ENCODE measurements at regions not wholly inside any gene's neighbourhood (a gene's known extent, or its start where the extent isn't known, plus 50 kb on each side); places are given as distances from the start of the nearest gene placed in this dataset.

- no peak for DNase-seq
Measured at GRCh38 chr14:71473843-71474242, 458.4 kb upstream of the RGS6 start.

- DNase-seq: no peak
Measured at GRCh38 chr14:71474301-71475265, 457.6 kb upstream of the RGS6 start.

GRCh38 chr14:71475916-71476315, 456.3 kb upstream of the RGS6 start:
- no peak for DNase-seq

GRCh38 chr14:71478542-71478941, 453.7 kb upstream of the RGS6 start:
- no peak for DNase-seq

- DNase-seq: no peak
Measured at GRCh38 chr14:71481021-71481654, 451.1 kb upstream of the RGS6 start.

- DNase-seq: no peak
Measured at GRCh38 chr14:71482671-71483070, 449.6 kb upstream of the RGS6 start.

- DNase-seq: no peak
Measured at GRCh38 chr14:71483154-71483553, 449.1 kb upstream of the RGS6 start.

- no peak for DNase-seq
Measured at GRCh38 chr14:71485833-71486232, 446.4 kb upstream of the RGS6 start.

GRCh38 chr14:71486279-71486678, 445.9 kb upstream of the RGS6 start:
- DNase-seq: no peak

- no peak for DNase-seq
Measured at GRCh38 chr14:71487449-71487848, 444.8 kb upstream of the RGS6 start.

GRCh38 chr14:71487941-71488340, 444.3 kb upstream of the RGS6 start:
- DNase-seq: no peak

- DNase-seq: no peak
Measured at GRCh38 chr14:71488703-71489191, 443.5 kb upstream of the RGS6 start.

GRCh38 chr14:71489742-71490141, 442.5 kb upstream of the RGS6 start:
- DNase-seq: no peak

- DNase-seq: no peak
Measured at GRCh38 chr14:71491931-71492330, 440.3 kb upstream of the RGS6 start.

- DNase-seq: no peak
Measured at GRCh38 chr14:71492346-71492745, 439.9 kb upstream of the RGS6 start.

GRCh38 chr14:71497645-71498086, 434.6 kb upstream of the RGS6 start:
- DNase-seq: no peak

- DNase-seq: no peak
Measured at GRCh38 chr14:71498212-71498611, 434.0 kb upstream of the RGS6 start.

- DNase-seq: no peak
Measured at GRCh38 chr14:71499018-71499417, 433.2 kb upstream of the RGS6 start.

- no peak for DNase-seq
Measured at GRCh38 chr14:71507681-71508080, 424.5 kb upstream of the RGS6 start.

- DNase-seq: no peak
Measured at GRCh38 chr14:71508901-71509300, 423.3 kb upstream of the RGS6 start.

- no peak for DNase-seq
Measured at GRCh38 chr14:71511152-71511551, 421.1 kb upstream of the RGS6 start.

GRCh38 chr14:71514941-71515919, 417.0 kb upstream of the RGS6 start:
- no peak for DNase-seq

Measured in NCI-H1694 treated with DMSO at 0.1 percent for 48 hours (cell line).